ENCODE measurements at regions not wholly inside any gene's neighbourhood (a gene's known extent, or its start where the extent isn't known, plus 50 kb on each side); places are given as distances from the start of the nearest gene placed in this dataset.

DNA sequence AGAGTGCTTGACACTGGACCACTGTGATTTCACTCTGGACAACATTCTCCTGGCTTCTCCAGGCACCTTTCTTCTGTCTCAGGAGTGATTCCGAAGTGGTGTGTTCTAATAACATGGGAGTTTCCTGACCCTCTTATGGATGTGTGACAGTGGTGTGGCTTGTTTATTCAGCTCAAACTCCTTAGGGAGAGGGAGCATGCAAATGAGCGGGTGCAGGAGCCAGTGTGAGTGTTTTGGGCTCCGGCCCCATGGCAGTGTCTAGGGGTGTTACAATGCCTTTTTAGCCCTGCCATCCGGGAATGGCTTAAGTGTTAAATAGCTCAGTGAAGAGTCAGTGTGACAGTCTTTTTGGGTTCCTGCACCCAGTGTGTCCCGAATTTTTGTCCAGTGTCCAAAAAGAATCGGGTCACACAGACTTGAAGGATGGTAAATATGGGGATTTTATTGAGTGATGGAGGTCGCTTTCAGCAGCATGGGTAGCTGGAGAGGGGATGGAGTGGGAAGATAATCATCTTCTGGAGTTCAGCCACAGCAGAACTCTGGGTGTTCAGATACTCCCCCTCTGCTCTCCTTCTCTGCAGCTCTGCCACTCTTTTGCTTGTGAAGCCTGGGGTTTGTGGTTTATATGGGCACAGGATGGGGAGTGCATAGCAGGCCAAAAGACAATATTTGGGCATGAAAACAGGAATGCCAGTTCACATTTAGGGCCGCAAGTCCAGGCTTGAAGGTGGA is 928.9 kb upstream of the CITED2 start:
- TF ChIP-seq POLR2A (IDR thresholded peaks at IDR 0.05) (no peak), POLR2AphosphoS5 (IDR thresholded peaks at IDR 0.05) (no peak), EP300 (IDR thresholded peaks at IDR 0.05) (no peak)
- TF ChIP-seq, protein P1, sequence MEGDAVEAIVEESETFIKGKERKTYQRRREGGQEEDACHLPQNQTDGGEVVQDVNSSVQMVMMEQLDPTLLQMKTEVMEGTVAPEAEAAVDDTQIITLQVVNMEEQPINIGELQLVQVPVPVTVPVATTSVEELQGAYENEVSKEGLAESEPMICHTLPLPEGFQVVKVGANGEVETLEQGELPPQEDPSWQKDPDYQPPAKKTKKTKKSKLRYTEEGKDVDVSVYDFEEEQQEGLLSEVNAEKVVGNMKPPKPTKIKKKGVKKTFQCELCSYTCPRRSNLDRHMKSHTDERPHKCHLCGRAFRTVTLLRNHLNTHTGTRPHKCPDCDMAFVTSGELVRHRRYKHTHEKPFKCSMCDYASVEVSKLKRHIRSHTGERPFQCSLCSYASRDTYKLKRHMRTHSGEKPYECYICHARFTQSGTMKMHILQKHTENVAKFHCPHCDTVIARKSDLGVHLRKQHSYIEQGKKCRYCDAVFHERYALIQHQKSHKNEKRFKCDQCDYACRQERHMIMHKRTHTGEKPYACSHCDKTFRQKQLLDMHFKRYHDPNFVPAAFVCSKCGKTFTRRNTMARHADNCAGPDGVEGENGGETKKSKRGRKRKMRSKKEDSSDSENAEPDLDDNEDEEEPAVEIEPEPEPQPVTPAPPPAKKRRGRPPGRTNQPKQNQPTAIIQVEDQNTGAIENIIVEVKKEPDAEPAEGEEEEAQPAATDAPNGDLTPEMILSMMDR (IDR thresholded peaks at IDR 0.05), result no peak
